HG03565 (cell line): ENCODE measurements at regions not wholly inside any gene's neighbourhood (a gene's known extent, or its start where the extent isn't known, plus 50 kb on each side); places are given as distances from the start of the nearest gene placed in this dataset.

Experiments used
- ATAC-seq: cut with Tn5 transposase; IDR thresholded peaks from one replicate; pipeline ENCODE4 v1.9.1; 2021; ENCODE audit warnings: mild to moderate bottlenecking, moderate library complexity; ENCODE audit not compliant: unreplicated experiment

GRCh38 chr13:85742355-85742754 lies 56.9 kb downstream of the SLITRK6 start:
- ATAC-seq: no peak

DNA sequence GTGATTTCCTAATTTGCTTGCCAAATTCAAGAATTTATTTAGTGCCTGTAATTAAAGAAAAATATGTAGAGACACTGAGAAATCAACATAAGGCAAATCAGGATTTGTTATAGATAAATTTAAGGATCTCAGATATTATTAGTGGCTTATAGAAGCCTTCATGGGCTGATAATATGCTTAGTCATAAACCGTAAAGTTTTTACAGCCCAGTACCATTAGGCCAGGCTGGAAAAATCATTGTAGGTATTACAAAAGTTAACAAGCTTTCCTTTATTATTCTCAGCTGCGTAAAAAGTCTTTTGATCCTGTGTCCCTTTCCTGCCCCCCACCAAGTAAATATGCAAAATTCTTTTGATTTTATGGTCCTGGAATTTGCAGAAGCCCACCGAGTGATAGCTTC lies 58.2 kb downstream of the SLITRK6 start:
- ATAC-seq: no peak

DNA sequence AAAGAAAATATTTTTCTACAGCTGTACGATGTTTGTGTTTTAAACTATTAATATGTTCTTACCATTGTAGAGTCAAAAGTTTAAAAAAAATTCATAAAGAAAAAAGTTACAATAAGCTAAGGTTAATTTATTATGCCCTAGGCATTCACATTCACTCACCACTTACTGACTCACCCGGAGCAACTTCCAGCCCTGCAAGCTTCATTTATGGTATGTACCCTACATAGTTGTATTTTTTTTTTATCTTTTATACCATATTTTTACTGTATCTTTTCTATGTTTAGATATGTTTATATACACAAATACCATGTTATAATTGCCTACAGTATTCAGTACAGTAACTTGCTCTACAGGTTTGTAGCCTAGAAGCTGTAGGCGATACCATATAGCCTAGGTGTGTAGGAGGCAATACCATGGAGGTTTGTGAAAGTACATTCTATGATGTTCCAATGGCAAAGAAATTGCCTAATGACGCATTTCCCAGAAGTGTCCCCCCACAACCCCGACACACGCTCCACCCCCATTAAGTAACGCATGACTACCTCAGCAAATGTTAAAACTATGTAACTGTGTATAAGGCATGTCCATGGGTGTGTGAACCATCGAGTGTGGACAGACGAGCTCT lies 60.4 kb downstream of the SLITRK6 start:
- no peak for ATAC-seq

- no peak for ATAC-seq
Measured at GRCh38 chr13:85737952-85738351, 61.3 kb downstream of the SLITRK6 start.

DNA sequence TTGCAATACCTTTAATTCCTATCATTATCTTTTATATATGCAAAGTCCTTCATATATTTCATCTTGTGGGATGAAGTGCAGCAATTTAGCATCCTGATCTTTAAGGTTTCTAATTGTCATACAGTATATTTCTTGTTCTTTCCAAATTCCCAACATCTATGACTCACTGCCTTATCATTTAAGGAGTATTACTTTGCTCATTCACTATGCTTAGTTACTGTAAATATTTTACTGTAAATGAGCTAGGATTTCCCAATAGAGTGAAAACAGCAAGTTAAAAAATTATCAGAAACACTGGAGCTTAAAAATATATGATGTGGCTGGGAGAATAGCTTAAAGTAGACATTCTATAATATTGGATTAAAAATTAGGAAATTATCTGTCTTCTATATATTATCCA lies 69.9 kb downstream of the SLITRK6 start:
- ATAC-seq: no peak

GRCh38 chr13:85728811-85729210 lies 70.4 kb downstream of the SLITRK6 start:
- ATAC-seq: no peak

- ATAC-seq: no peak
Measured at GRCh38 chr13:85725433-85725832, 73.8 kb downstream of the SLITRK6 start.

- ATAC-seq: no peak
Measured at GRCh38 chr13:85724546-85725432, 74.4 kb downstream of the SLITRK6 start.

DNA sequence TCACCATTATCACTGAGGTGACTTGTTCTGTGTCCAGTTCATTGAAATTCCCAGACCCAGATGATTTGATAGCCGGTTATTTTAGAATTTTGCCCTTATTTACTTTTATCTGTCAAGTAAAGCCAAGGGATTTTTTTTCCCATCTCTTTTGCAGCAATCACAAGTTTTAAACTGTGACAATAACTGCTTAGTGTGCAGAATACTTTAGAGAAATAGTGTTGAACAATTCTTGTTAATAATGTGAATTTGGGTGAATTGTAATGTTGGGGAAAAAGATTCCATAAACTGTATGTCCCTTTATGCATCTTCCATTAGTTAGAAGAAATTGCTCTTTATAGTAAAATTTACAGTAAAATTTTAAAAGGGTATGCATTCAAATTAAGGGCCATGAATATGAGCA lies 79.5 kb downstream of the SLITRK6 start:
- no peak for ATAC-seq

DNA sequence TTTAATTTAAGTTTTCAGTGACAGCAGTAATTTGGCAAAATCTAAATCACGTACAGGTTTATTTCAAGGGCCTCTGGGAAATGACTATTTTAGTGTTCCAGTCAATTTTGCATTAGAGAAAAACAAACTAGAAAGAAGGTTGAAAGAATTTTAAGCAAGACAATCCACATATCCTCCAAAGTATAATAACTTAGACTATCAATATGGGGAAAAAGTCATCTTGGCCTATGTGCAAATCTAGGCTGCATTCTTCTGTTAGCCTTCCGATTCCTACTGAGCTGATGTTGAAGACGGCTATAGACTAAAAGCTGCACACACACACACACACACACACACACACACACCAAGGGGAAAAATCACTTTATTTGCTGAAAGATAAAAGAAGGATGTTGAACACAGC lies 81.3 kb downstream of the SLITRK6 start:
- no peak for ATAC-seq

DNA sequence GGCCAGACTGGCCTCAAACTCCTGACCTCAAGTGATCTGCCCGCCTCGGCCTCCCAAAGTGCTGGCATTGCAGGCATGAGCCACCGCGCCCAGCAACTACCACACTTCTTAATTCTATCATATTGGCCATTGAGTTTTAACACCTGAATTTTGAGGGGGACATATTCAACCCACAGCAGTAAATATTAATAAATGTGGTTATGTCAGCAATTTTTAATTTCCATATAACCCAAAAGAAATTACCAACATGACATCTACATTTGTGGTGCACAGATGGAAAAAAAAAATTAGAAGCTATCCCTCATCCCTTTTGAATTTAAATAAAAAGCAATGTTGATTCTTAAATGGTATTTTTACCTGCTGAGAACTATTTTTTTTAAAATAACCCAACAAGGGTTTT lies 88.7 kb downstream of the SLITRK6 start:
- ATAC-seq: no peak

- no peak for ATAC-seq
Measured at GRCh38 chr13:85709721-85710120, 89.5 kb downstream of the SLITRK6 start.

DNA sequence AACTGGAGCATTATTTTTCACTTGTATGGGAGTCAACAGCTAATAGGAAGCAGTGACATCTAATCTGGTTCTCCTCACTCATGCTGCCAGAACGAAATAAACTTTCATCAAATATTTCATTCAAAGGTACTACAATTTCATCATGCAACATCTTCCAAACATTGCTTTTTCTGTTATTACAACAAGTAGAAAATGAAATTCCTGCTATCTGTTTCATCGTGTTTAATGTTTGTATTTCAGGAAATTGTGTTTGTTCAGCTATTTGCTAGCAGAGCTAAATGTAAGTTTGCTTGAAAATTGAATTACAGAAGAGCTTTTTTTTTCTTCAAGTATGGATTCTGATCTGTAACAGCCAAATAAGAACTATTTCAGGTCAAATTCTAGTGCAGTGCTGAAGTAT lies 90.1 kb downstream of the SLITRK6 start:
- no peak for ATAC-seq

- no peak for ATAC-seq
Measured at GRCh38 chr13:85700906-85701305, 98.3 kb downstream of the SLITRK6 start.

- no peak for ATAC-seq
Measured at GRCh38 chr13:85698256-85698655, 101.0 kb downstream of the SLITRK6 start.

- ATAC-seq: no peak
Measured at GRCh38 chr13:85694992-85695391, 104.2 kb downstream of the SLITRK6 start.

DNA sequence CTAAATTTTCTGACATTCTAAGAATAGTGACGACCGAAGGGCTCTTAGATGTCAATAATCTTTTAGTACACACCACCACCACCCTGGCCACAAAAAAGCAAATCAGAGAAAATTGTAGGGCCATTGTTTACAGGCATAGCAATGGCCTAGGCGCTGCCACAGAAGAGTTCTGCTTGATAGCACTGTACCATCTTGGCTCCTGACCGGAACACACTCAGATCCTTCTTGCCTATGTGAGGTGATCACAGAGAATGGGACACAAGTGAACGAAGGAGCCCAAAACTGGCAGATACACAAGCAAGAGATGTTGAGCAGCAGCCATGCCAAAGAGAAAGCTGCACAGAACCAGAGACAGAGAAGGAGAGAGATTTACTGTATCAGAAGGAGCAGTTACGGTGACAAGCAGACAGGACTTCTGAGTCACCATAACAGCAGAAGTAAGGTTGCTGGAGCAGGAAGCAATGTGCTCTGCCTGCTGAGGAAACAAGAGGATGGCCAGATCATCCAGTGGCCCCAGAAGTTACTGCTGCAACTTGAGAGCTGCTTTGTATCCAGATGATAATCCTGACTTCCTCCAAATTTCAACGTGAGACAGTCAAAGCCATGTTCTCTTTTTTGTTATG lies 105.2 kb downstream of the SLITRK6 start:
- ATAC-seq: no peak

DNA sequence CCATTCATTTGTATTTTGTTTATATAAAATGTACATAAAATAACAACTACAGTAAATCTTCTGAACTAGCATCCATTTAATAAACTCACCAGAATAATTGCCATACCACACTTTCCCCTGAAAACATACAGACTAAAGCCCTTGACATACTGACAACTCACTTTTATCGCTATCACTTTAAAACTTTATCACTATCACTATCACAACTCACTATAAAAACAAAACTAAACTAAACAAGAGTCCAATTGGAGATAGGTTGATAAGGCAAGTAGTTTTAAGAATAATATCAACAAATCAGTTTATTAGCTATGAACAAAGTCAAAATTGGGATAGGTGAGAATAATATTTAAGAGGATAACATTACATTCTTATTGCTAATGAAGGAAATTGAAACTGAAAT lies 108.9 kb downstream of the SLITRK6 start:
- ATAC-seq: no peak

DNA sequence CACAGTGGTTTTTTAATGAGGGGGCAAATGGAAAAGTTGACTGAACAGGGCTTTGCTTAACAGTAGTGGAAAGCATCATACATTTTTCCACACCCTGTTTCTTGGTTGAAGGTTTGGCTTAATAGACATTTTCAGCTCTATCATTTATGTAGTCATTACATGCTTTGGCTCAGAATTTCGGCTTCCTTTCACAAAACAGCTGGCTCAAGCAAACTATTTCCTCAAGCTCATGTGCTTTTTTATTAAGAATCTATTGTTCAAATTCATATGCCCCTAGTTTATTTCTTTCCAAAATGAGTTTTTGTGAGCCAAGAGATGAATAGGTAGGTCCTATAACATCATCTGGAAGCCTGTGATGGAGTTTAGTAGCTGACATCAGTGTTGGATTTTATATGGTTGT lies 113.8 kb downstream of the SLITRK6 start:
- no peak for ATAC-seq

- ATAC-seq: no peak
Measured at GRCh38 chr13:85675151-85675907, 123.9 kb downstream of the SLITRK6 start.

GRCh38 chr13:85671336-85671735 lies 127.9 kb downstream of the SLITRK6 start:
- no peak for ATAC-seq
